ENCODE measurements at regions not wholly inside any gene's neighbourhood (a gene's known extent, or its start where the extent isn't known, plus 50 kb on each side); places are given as distances from the start of the nearest gene placed in this dataset.

DNA sequence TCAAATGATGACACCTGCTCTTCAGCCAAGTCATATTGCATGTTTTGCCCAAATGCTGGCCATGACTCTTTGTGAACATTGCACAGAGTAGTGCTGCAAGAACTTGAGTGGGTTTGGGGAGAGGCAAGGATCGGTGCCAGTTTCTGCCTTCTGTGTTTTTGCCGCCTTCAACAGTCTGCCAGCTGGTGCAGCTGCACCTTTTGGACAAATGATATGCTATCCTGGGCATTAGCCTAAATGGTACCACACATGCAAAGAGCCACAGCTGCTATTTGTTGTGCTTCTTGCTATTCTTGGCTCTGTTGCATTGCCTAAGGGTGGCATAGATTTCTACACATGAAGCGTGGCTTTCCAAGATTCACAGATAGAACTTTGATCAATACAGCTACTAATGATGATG is 189.0 kb upstream of the CCN2 start:
- Histone ChIP-seq H3K4me2 (ENCODE audit: low read length) (no peak overlapping the region), H3K27me3 (ENCODE audit: insufficient read depth, low read length) (no peaks in the 10 kb centered on the region), H3K36me3 (ENCODE audit: insufficient read depth, low read length) (no peaks in the 10 kb centered on the region), H4K20me1 (ENCODE audit: insufficient read depth, low read length) (no peaks in the 10 kb centered on the region), H2AFZ (ENCODE audit: low read depth, low read length) (no peak overlapping the region), H3K9ac (ENCODE audit: low read length) (no peak overlapping the region), H3K9me3 (ENCODE audit: insufficient read depth, low read depth, low read length) (no peaks in the 10 kb centered on the region), H3K79me2 (ENCODE audit: insufficient read depth, low read length) (no peaks in the 10 kb centered on the region), H3K27ac (ENCODE audit: low read depth, low read length) (no peak overlapping the region), H3K4me1 (ENCODE audit: insufficient read depth, low read length) (no peaks in the 10 kb centered on the region), H3K4me3 (ENCODE audit: insufficient read depth, low read depth, low read length) (no peak overlapping the region)
- Mint-ChIP-seq H3K27ac (ENCODE audit: unreplicated experiment) (no peak overlapping the region), H3K36me3 (ENCODE audit: low read depth, unreplicated experiment) (no peaks in the 10 kb centered on the region), H3K4me1 (ENCODE audit: low read depth, unreplicated experiment) (peaks cover 18% of the 10 kb centered on the region), H3K27me3 (ENCODE audit: low read depth, unreplicated experiment) (no peaks in the 10 kb centered on the region), H3K4me3 (ENCODE audit: unreplicated experiment) (no peak overlapping the region), H3K9me3 (ENCODE audit: unreplicated experiment) (peaks cover 2% of the 10 kb centered on the region)
- no peak for DNase-seq (ENCODE audit: low read depth)
- TF ChIP-seq EZH2 (IDR thresholded peaks at IDR 0.05; ENCODE audit: insufficient read depth, low read length) = no peak
- TF ChIP-seq, protein P1, sequence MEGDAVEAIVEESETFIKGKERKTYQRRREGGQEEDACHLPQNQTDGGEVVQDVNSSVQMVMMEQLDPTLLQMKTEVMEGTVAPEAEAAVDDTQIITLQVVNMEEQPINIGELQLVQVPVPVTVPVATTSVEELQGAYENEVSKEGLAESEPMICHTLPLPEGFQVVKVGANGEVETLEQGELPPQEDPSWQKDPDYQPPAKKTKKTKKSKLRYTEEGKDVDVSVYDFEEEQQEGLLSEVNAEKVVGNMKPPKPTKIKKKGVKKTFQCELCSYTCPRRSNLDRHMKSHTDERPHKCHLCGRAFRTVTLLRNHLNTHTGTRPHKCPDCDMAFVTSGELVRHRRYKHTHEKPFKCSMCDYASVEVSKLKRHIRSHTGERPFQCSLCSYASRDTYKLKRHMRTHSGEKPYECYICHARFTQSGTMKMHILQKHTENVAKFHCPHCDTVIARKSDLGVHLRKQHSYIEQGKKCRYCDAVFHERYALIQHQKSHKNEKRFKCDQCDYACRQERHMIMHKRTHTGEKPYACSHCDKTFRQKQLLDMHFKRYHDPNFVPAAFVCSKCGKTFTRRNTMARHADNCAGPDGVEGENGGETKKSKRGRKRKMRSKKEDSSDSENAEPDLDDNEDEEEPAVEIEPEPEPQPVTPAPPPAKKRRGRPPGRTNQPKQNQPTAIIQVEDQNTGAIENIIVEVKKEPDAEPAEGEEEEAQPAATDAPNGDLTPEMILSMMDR (IDR thresholded peaks at IDR 0.05; ENCODE audit: insufficient read depth, low read depth, low read length) = no peak
- FAIRE-seq = no peak

DNA sequence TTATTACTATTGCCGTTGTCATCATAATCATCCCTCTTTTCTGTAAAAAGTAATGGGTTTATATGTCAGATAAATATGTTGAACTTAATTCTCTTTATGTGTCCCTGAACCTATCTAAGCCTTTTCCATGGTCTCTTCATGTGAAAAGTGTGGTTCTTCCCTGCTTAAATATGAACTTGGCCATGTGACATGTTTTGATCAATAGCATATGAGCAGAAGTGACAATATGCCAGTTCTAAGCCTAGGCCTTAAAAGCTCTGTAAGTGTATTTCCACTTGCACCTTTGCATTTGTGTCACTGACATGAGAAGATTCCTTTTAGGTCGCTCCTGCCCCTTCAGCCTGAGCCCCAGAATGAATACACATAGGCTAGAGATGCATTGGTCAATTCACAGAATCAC is 188.4 kb upstream of the CCN2 start:
- no peaks in the 10 kb centered on the region for H3K27me3 ChIP-seq (ENCODE audit: insufficient read depth, low read length)
- H4K20me1 ChIP-seq (ENCODE audit: insufficient read depth, low read length) = no peaks in the 10 kb centered on the region
- TF ChIP-seq, protein P1 (IDR thresholded peaks at IDR 0.05; ENCODE audit: insufficient read depth, low read depth, low read length) = no peak
- no peak for TF ChIP-seq EZH2 (IDR thresholded peaks at IDR 0.05; ENCODE audit: insufficient read depth, low read length)
- no peak overlapping the region for H3K27ac Mint-ChIP-seq (ENCODE audit: unreplicated experiment)
- H3K9me3 Mint-ChIP-seq (ENCODE audit: unreplicated experiment) = peaks cover 2% of the 10 kb centered on the region
- H3K4me3 ChIP-seq (ENCODE audit: insufficient read depth, low read depth, low read length) = no peak overlapping the region
- no peak overlapping the region for H3K4me2 ChIP-seq (ENCODE audit: low read length)
- H3K4me3 Mint-ChIP-seq (ENCODE audit: unreplicated experiment) = no peak overlapping the region
- no peak overlapping the region for H3K9ac ChIP-seq (ENCODE audit: low read length)
- no peak overlapping the region for H2AFZ ChIP-seq (ENCODE audit: low read depth, low read length)
- DNase-seq (ENCODE audit: low read depth) = no peak
- no peak overlapping the region for H3K27ac ChIP-seq (ENCODE audit: low read depth, low read length)
- H3K4me1 Mint-ChIP-seq (ENCODE audit: low read depth, unreplicated experiment) = peaks cover 18% of the 10 kb centered on the region
- H3K27me3 Mint-ChIP-seq (ENCODE audit: low read depth, unreplicated experiment) = no peaks in the 10 kb centered on the region
- H3K4me1 ChIP-seq (ENCODE audit: insufficient read depth, low read length) = no peaks in the 10 kb centered on the region
- no peaks in the 10 kb centered on the region for H3K36me3 ChIP-seq (ENCODE audit: insufficient read depth, low read length)
- H3K36me3 Mint-ChIP-seq (ENCODE audit: low read depth, unreplicated experiment) = no peaks in the 10 kb centered on the region
- no peak for FAIRE-seq
- H3K79me2 ChIP-seq (ENCODE audit: insufficient read depth, low read length) = no peaks in the 10 kb centered on the region
- H3K9me3 ChIP-seq (ENCODE audit: insufficient read depth, low read depth, low read length) = no peaks in the 10 kb centered on the region

DNA sequence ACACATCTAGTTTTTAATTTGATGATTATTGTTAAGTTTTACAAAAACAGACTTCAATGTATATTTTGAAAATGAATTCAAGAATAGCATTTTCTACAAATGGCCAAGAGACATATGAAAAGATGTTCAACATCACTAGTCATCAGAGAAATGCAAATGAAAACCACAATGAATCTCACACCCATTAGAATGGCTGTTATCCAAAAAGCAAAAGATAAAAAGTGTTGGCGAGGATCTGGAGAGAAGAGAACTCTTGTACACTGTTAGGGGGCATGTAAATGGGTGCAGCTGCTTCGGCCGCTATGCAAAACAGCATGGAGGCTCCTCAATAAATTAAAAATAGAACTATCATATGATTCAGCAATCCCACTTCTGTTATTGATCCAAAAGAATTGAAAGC is 185.8 kb upstream of the CCN2 start:
- no peaks in the 10 kb centered on the region for H3K27me3 Mint-ChIP-seq (ENCODE audit: low read depth, unreplicated experiment)
- H3K36me3 Mint-ChIP-seq (ENCODE audit: low read depth, unreplicated experiment) = no peaks in the 10 kb centered on the region
- Histone ChIP-seq H3K4me3 (ENCODE audit: insufficient read depth, low read depth, low read length) (no peak overlapping the region), H3K27ac (ENCODE audit: low read depth, low read length) (no peak overlapping the region), H3K4me2 (ENCODE audit: low read length) (no peak overlapping the region), H3K9ac (ENCODE audit: low read length) (no peak overlapping the region), H4K20me1 (ENCODE audit: insufficient read depth, low read length) (no peaks in the 10 kb centered on the region), H3K4me1 (ENCODE audit: insufficient read depth, low read length) (peaks cover 16% of the 10 kb centered on the region), H3K27me3 (ENCODE audit: insufficient read depth, low read length) (no peaks in the 10 kb centered on the region), H3K9me3 (ENCODE audit: insufficient read depth, low read depth, low read length) (no peaks in the 10 kb centered on the region), H2AFZ (ENCODE audit: low read depth, low read length) (no peak overlapping the region), H3K36me3 (ENCODE audit: insufficient read depth, low read length) (no peaks in the 10 kb centered on the region), H3K79me2 (ENCODE audit: insufficient read depth, low read length) (no peaks in the 10 kb centered on the region)
- TF ChIP-seq EZH2 (IDR thresholded peaks at IDR 0.05; ENCODE audit: insufficient read depth, low read length) = no peak
- TF ChIP-seq, protein P1 (IDR thresholded peaks at IDR 0.05; ENCODE audit: insufficient read depth, low read depth, low read length) = no peak
- H3K27ac Mint-ChIP-seq (ENCODE audit: unreplicated experiment) = peak overlapping the region; percentile 0
- peak; percentile 62 for FAIRE-seq
- H3K4me3 Mint-ChIP-seq (ENCODE audit: unreplicated experiment) = no peak overlapping the region
- DNase-seq (ENCODE audit: low read depth) = peak; percentile 66
- H3K9me3 Mint-ChIP-seq (ENCODE audit: unreplicated experiment) = peaks cover 2% of the 10 kb centered on the region
- H3K4me1 Mint-ChIP-seq (ENCODE audit: low read depth, unreplicated experiment) = peaks cover 41% of the 10 kb centered on the region
